Common myeloid progenitor, CD34-positive (primary cell): ENCODE measurements at regions not wholly inside any gene's neighbourhood (a gene's known extent, or its start where the extent isn't known, plus 50 kb on each side); places are given as distances from the start of the nearest gene placed in this dataset.

ENCODE experiments used
- CTCF ChIA-PET: fragments of 350-600 bp; sonication (Branson Sonifier 250); formaldehyde crosslinking; loops from one replicate; lab custom pipeline; 2021; ENCODE audit warnings: antibody characterized with exemption; lab: Charles Lee
- POLR2A ChIA-PET: fragments of 350-600 bp; sonication (Branson Sonifier 250); formaldehyde crosslinking; loops from one replicate; lab custom pipeline; 2021; ENCODE audit warnings: antibody characterized with exemption; lab: Charles Lee
- DNase-seq, 3 donors: peaks; one replicate each; pipeline versions ENCODE4 v3.0.0 to v3.0.0-alpha.2; 2013
- H3K27ac ChIP-seq, 2 experiments: 1 replicate in 1 of 2; 2 replicates in 1 of 2; pipeline ENCODE4 v1.7.0; 2013; ENCODE audit warnings: inconsistent platforms in 2 of 2, low read length in 2 of 2, mild to moderate bottlenecking in 2 of 2, low read depth in 1 of 2, moderate library complexity in 1 of 2; ENCODE audit not compliant: severe bottlenecking in 2 of 2, insufficient read depth in 1 of 2, poor library complexity in 1 of 2
- H3K27me3 ChIP-seq, 5 experiments: replicated peaks in 2 of 5; 1 replicate in 3 of 5; 2 replicates in 2 of 5; pipeline versions ENCODE4 v1.6.1 to v1.7.0; 2013; ENCODE audit warnings: low read length in 4 of 5, mild to moderate bottlenecking in 2 of 5, moderate library complexity in 2 of 5, inconsistent platforms in 1 of 5; ENCODE audit not compliant: insufficient read depth in 5 of 5, control insufficient read depth in 4 of 5
- H3K36me3 ChIP-seq, 4 experiments: 1 replicate in 2 of 4; 2 replicates in 2 of 4; pipeline versions ENCODE4 v1.6.1 to v1.7.0; 2013; ENCODE audit warnings: low read length in 3 of 4, control low read depth in 1 of 4, mild to moderate bottlenecking in 1 of 4; ENCODE audit not compliant: control insufficient read depth in 4 of 4, insufficient read depth in 4 of 4
- H3K4me1 ChIP-seq, 4 experiments: 1 replicate in 3 of 4; 2 replicates in 1 of 4; pipeline versions ENCODE4 v1.6.1 to v1.7.1; 2013; ENCODE audit warnings: low read length in 3 of 4, mild to moderate bottlenecking in 3 of 4, control low read depth in 1 of 4, inconsistent platforms in 1 of 4, moderate library complexity in 1 of 4; ENCODE audit not compliant: control insufficient read depth in 4 of 4, insufficient read depth in 4 of 4; ENCODE audit errors: control extremely low read depth in 1 of 4
- H3K4me3 ChIP-seq, 7 experiments: 1 replicate in 4 of 7; 2 replicates in 3 of 7; pipeline versions ENCODE4 v1.5.1 to v1.7.0; 2013; ENCODE audit warnings: mild to moderate bottlenecking in 7 of 7, low read length in 6 of 7, moderate library complexity in 6 of 7, inconsistent platforms in 2 of 7, low read depth in 2 of 7, control low read depth in 1 of 7; ENCODE audit not compliant: insufficient read depth in 4 of 7, control insufficient read depth in 1 of 7; ENCODE audit errors: extremely low read depth in 1 of 7
- H3K9me3 ChIP-seq, 5 experiments: 1 replicate in 4 of 5; 2 replicates in 1 of 5; pipeline versions ENCODE4 v1.6.1 to v1.7.1; 2013; ENCODE audit warnings: low read length in 4 of 5, mild to moderate bottlenecking in 2 of 5, inconsistent platforms in 1 of 5, low read depth in 1 of 5, moderate library complexity in 1 of 5; ENCODE audit not compliant: control insufficient read depth in 4 of 5, insufficient read depth in 2 of 5; ENCODE audit errors: control extremely low read depth in 1 of 5
- WGBS: methylation state at CpG from one replicate; pipeline ENCODE4 v1.1.5; 2013; ENCODE audit not compliant: insufficient coverage; 5-methylcytosine and 5-hydroxymethylcytosine counted together

GRCh38 chr18:56481751-56482150 is 156.6 kb downstream of the TXNL1 start:
- H3K4me3 ChIP-seq, result no peak overlapping the region
- H3K36me3 ChIP-seq, result no peaks in the 10 kb centered on the region
- ChIA-PET POLR2A (no interaction called here), CTCF (no interaction called here)
- H3K27ac ChIP-seq, result no peak overlapping the region
- DNase-seq, result no peak
- no peaks in the 10 kb centered on the region for H3K27me3 ChIP-seq
- H3K9me3 ChIP-seq, result no peaks in the 10 kb centered on the region
- no peaks in the 10 kb centered on the region for H3K4me1 ChIP-seq
- no CpG with 5 or more reads among the region's 1 CpG for whole genome bisulfite sequencing

- DNase-seq, result no peak
- ChIA-PET CTCF (no interaction called here), POLR2A (no interaction called here)
- Histone ChIP-seq H3K9me3 (no peaks in the 10 kb centered on the region), H3K27me3 (no peaks in the 10 kb centered on the region), H3K4me3 (no peak overlapping the region), H3K36me3 (no peaks in the 10 kb centered on the region), H3K27ac (no peak overlapping the region), H3K4me1 (no peaks in the 10 kb centered on the region)
- WGBS, result 96% methylated on average over 2 of the region's 3 CpGs
These were observed 158.6 kb downstream of the TXNL1 start for GRCh38 chr18:56479841-56480240.

- no peak overlapping the region for H3K27ac ChIP-seq
- no peaks in the 10 kb centered on the region for H3K9me3 ChIP-seq
- no peaks in the 10 kb centered on the region for H3K36me3 ChIP-seq
- ChIA-PET CTCF (no interaction called here), POLR2A (no interaction called here)
- no peak overlapping the region for H3K4me3 ChIP-seq
- H3K27me3 ChIP-seq, result no peaks in the 10 kb centered on the region
- H3K4me1 ChIP-seq, result peaks cover 0 to 11% (median 0%) of the 10 kb centered on the region in 4 experiments
- WGBS, result 88% methylated on average over 1 of the region's 2 CpGs
- no peak for DNase-seq
These were observed 163.1 kb downstream of the TXNL1 start for GRCh38 chr18:56475250-56475649.

- Histone ChIP-seq H3K9me3 (no peaks in the 10 kb centered on the region), H3K4me3 (no peak overlapping the region), H3K4me1 (peaks cover 0 to 11% (median 0%) of the 10 kb centered on the region in 4 experiments), H3K27ac (no peak overlapping the region), H3K36me3 (no peaks in the 10 kb centered on the region), H3K27me3 (no peaks in the 10 kb centered on the region)
- ChIA-PET CTCF (no interaction called here), POLR2A (no interaction called here)
- no peak for DNase-seq
- 95% methylated on average over 5 of the region's 8 CpGs for WGBS
These were observed 164.9 kb downstream of the TXNL1 start for GRCh38 chr18:56473400-56474024.

GRCh38 chr18:56470406-56471351 is 167.7 kb downstream of the TXNL1 start:
- H3K9me3 ChIP-seq, result peaks cover 0 to 10% (median 3%) of the 10 kb centered on the region in 5 experiments
- H3K4me1 ChIP-seq, result peaks cover 0 to 15% (median 3%) of the 10 kb centered on the region in 4 experiments
- 100% methylated on average over 2 of the region's 5 CpGs for WGBS
- H3K36me3 ChIP-seq, result no peaks in the 10 kb centered on the region
- no peak overlapping the region for H3K27ac ChIP-seq
- DNase-seq, result no peak
- CTCF ChIA-PET, result interaction anchor here (1.0 kb wide), 1 partner anchor 8 kb away, joined by 4 read pairs; no protein-coding TSS in a partner anchor
- no peaks in the 10 kb centered on the region for H3K27me3 ChIP-seq
- POLR2A ChIA-PET, result no interaction called here
- H3K4me3 ChIP-seq, result no peak overlapping the region

- H3K36me3 ChIP-seq, result no peaks in the 10 kb centered on the region
- DNase-seq, result no peak
- H3K27me3 ChIP-seq, result no peaks in the 10 kb centered on the region
- 100% methylated on average over 3 of the region's 4 CpGs for WGBS
- CTCF ChIA-PET, result interaction anchor here (1.0 kb wide), 1 partner anchor 9 kb away, joined by 4 read pairs; no protein-coding TSS in a partner anchor
- H3K4me3 ChIP-seq, result no peak overlapping the region
- peaks cover 0 to 15% (median 3%) of the 10 kb centered on the region in 4 experiments for H3K4me1 ChIP-seq
- POLR2A ChIA-PET, result no interaction called here
- no peak overlapping the region for H3K27ac ChIP-seq
- H3K9me3 ChIP-seq, result peaks cover 3 to 20% (median 9%) of the 10 kb centered on the region in 5 experiments
These were observed 168.8 kb downstream of the TXNL1 start for GRCh38 chr18:56469582-56469981.

GRCh38 chr18:56468396-56468795 is 170.0 kb downstream of the TXNL1 start:
- POLR2A ChIA-PET, result no interaction called here
- Histone ChIP-seq H3K4me3 (no peak overlapping the region), H3K27me3 (no peaks in the 10 kb centered on the region), H3K27ac (no peak overlapping the region), H3K9me3 (peaks cover 5 to 31% (median 15%) of the 10 kb centered on the region in 5 experiments), H3K4me1 (peaks cover 0 to 15% (median 3%) of the 10 kb centered on the region in 4 experiments), H3K36me3 (no peaks in the 10 kb centered on the region)
- CTCF ChIA-PET, result no interaction called here
- no CpG with 5 or more reads among the region's 1 CpG for WGBS
- peak in 2 of 3 donors; percentile 58 to 72 for DNase-seq
